ENCODE measurements at regions not wholly inside any gene's neighbourhood (a gene's known extent, or its start where the extent isn't known, plus 50 kb on each side); places are given as distances from the start of the nearest gene placed in this dataset.

GRCh38 chr2:349390-349789, 61.5 kb upstream of the ALKAL2 start:
- TF ChIP-seq CTCF (conservative IDR thresholded peaks at IDR 0.05; ENCODE audit: low read depth, low read length) (no peak), EZH2phosphoT487 (IDR thresholded peaks at IDR 0.05; ENCODE audit: borderline replicate concordance, low read length) (no peak)

All from PC-3 (cell line).